C4-2B (cell line): ENCODE measurements at regions not wholly inside any gene's neighbourhood (a gene's known extent, or its start where the extent isn't known, plus 50 kb on each side); places are given as distances from the start of the nearest gene placed in this dataset.

ENCODE experiments used
- H3K27ac ChIP-seq: fragments of 450-650 bp; 2 replicates; pipeline ENCODE4 v1.5.1; 2017
- ZFX ChIP-seq: fragments of 450-650 bp; IDR thresholded peaks from 2 replicates; pipeline ENCODE4 v1.6.1; 2017
- TF ChIP-seq, protein P1 (sequence below): fragments of 450-650 bp; conservative IDR thresholded peaks from 2 replicates; pipeline ENCODE4 v1.5.1; 2017; ENCODE audit warnings: mild to moderate bottlenecking

DNA sequence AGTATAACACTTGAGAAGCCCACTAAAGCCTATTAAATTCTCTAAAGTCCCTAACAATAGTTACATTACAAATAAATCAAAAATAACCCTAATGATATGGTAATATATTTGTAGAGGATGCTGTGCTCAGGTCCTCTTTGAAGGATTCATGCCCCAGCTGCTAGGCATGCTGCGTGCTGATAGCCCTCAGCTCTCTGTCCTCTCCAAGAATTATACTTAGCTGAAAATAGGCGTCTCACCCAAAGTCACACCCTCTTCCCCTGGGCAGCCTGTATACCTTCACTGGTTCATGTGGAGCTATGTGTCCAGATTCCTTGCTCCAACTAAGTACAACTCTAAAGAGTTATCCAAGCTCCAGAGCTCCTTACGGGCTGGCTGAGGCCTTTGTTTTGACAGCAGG lies 312.5 kb upstream of the ZNF385D start:
- H3K27ac ChIP-seq = no peak overlapping the region
- TF ChIP-seq, protein P1, sequence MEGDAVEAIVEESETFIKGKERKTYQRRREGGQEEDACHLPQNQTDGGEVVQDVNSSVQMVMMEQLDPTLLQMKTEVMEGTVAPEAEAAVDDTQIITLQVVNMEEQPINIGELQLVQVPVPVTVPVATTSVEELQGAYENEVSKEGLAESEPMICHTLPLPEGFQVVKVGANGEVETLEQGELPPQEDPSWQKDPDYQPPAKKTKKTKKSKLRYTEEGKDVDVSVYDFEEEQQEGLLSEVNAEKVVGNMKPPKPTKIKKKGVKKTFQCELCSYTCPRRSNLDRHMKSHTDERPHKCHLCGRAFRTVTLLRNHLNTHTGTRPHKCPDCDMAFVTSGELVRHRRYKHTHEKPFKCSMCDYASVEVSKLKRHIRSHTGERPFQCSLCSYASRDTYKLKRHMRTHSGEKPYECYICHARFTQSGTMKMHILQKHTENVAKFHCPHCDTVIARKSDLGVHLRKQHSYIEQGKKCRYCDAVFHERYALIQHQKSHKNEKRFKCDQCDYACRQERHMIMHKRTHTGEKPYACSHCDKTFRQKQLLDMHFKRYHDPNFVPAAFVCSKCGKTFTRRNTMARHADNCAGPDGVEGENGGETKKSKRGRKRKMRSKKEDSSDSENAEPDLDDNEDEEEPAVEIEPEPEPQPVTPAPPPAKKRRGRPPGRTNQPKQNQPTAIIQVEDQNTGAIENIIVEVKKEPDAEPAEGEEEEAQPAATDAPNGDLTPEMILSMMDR = no peak
- TF ChIP-seq ZFX = no peak

DNA sequence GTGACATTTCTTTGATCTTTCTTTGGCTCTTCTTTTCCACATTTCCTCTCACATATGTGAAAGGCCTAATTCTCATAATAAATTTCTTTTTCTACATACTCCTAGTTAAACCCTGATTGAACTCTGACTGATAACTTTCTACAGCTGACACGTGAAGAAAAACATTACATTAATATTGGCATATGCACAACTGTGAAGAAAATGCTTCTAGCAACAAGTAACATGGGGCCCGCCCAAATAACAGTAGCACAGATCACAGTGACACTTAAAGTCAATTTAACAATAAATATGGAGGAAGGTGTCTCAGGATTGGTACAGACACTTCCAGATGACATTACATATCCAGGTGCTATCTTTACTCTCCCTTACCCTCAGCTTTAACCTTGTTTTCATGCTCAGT lies 317.6 kb upstream of the ZNF385D start:
- TF ChIP-seq, protein P1 = no peak
- TF ChIP-seq ZFX = no peak
- no peak overlapping the region for H3K27ac ChIP-seq

DNA sequence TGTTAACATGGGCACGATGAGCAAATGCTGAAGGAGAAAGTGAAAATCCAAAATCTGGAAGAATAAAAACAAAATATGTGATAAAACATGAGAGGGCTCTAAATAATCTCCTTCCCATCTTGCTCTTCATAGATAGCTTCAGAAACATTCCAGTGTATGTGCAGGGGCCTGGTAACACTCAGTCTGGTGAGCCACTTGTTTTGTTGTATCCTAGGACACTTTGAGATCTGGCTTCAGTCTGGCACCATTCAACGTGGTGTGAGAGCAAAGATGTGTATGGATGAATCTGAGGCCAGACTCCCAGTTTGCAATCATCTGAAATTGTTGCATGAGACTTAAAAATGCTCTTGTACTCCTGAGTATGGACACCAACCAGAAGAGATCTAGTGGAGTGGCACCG lies 337.2 kb upstream of the ZNF385D start:
- H3K27ac ChIP-seq = no peak overlapping the region
- no peak for TF ChIP-seq ZFX
- TF ChIP-seq, protein P1 = no peak

DNA sequence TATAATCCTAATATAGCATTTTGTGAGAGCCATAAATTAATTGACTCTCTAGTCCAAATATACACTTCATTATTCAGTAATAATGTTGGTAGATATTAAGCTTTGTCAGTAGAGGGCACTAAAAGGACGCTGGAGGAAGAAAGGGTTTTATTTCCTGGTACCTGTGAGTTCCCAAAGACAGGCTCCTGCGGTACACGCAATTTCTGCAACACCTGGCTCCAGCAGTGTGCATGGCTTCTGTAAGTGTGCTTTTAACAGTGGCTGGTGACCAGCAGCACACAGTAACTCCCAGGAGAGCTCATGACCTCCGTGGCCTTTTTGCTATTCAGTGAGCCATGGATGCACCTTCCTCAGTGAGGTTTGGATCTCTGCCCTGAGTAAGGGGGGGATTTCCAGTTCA lies 338.3 kb upstream of the ZNF385D start:
- no peak overlapping the region for H3K27ac ChIP-seq
- TF ChIP-seq ZFX = no peak
- TF ChIP-seq, protein P1 = peak; percentile 79

DNA sequence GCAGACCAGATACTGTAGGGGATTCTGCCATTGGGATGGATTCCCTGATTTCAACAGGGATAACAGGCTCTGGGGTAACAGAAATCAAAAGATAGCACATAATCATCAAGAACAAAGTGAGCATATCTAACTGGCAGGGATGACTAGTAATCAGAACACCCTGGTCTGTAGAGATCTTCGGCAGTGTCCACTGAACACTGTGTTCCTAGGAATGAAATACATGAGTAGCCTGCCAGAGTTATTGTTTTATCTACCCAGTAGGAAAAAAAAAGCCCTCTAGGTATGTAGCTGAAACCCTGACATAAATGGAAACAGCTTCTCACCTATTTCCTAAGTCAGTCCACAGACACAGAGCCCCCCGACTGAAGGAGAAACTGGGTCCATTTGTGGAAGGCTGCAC lies 340.3 kb upstream of the ZNF385D start:
- H3K27ac ChIP-seq = no peak overlapping the region
- no peak for TF ChIP-seq ZFX
- TF ChIP-seq, protein P1 = no peak

DNA sequence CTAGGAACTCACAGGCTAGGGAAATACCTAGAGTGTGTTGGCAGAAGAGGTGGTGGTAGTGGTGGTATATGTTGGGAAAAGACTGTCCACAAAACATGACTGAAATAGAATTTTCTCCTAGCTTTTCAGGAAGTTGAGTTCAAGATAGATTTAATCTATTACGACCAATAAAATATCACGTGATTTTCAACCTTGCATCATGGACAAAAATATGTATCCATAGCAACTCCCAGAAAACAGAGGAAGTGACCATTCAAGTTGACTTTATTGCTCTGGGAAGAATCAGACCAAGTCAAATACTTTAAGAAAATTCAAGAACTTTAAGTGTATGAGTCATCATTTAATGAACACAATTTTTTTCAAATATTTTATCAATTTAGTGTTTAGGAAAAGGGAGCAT lies 347.0 kb upstream of the ZNF385D start:
- TF ChIP-seq, protein P1 = no peak
- TF ChIP-seq ZFX = no peak

DNA sequence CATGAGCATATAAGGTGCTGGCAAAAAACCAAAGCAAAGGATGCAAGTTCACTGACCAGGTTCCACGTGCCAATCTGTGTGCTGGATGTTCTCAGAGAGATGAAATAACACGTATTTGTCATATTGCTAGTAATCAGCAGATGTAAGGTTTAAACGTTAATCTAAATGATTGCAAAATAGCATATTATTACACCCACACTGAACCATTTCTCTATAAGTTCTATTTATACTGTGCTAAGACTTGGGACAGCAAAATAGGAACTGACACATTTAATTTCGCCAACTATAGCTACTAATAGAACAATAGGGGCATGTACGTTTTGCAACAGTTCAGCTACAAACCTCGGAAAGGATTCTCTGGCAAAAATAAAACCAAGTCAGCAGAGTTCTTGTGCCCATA lies 350.3 kb upstream of the ZNF385D start:
- TF ChIP-seq ZFX = no peak
- TF ChIP-seq, protein P1 = no peak
- no peak overlapping the region for H3K27ac ChIP-seq

More for the DNA sequence above, 347.0 kb upstream of the ZNF385D start:
- H3K27ac ChIP-seq = no peak overlapping the region
